ENCODE measurements at regions not wholly inside any gene's neighbourhood (a gene's known extent, or its start where the extent isn't known, plus 50 kb on each side); places are given as distances from the start of the nearest gene placed in this dataset.

DNA sequence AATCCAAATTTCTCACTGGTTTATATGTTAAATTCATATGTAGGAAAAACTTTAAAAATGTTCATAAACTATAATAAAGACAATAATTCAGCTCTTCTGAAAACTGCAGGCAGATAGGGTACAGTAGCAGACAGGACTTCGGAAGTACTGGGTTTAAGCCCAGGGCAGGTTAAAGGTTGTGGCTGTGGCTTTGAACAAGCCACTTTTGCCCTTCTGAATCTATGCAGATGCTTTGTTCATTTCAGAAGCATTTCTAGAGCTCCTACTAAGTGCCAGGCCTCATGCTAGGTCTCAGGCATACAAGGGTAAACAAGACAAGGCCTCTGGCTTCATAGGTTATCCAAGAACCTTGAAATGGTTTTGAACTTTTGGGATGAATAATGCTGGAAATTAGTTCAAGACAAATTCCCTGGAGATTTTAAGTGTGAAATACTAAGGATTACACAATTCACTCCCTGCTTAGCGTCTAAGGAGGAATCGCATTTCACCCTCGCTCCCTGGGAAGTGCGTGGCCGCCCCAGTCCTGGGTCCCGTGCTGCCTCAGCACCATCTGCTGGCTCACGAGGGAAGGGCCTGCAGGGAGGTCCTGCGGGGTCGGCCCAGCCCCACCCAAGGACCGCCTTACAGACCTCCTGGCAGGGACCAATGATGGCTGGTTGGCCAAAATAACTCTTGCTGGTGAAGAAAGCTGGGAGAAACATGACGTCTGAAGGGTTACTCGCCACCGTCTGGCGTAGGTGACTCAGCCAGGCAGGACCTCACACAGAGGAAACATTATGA, 67.7 kb upstream of the L3MBTL4 start:
- no peak overlapping the region for H3K27ac ChIP-seq
- no peaks in the 10 kb centered on the region for H3K9me3 ChIP-seq
- peak; percentile 98 for ATAC-seq
- no peaks in the 10 kb centered on the region for H3K4me1 ChIP-seq
- DNase-seq, result peak; percentile 84
- no peaks in the 10 kb centered on the region for H3K36me3 ChIP-seq
- no peak overlapping the region for H3K4me3 ChIP-seq
- intact Hi-C loops (cut with DNase I), result no loop called here
- peak; percentile 77 for TF ChIP-seq CTCF (IDR thresholded peaks at IDR 0.05)
- H3K27me3 ChIP-seq, result no peaks in the 10 kb centered on the region

DNA sequence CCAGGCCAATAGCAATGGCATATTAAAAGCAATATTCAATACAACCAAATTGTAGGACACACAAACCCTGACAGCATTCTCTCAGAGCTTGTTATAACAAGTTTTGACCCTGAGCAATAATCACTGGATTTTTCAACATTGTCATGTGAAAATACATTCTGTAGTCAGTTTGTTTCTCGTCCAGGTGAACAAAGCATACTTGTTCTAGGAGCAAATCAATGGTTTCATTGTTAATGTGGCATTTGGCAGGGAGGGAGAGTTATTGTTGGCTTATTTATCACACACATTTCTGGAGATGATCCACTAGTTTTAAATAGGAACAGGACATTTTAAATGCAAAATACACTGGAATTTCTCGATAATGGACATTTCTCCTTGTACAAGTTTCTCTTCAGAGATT, 69.9 kb upstream of the L3MBTL4 start:
- H3K36me3 ChIP-seq, result no peaks in the 10 kb centered on the region
- no peaks in the 10 kb centered on the region for H3K9me3 ChIP-seq
- no peaks in the 10 kb centered on the region for H3K27me3 ChIP-seq
- no peak overlapping the region for H3K4me3 ChIP-seq
- intact Hi-C loops (cut with DNase I), result no loop called here
- DNase-seq (no peak), ATAC-seq (no peak)
- no peaks in the 10 kb centered on the region for H3K4me1 ChIP-seq
- H3K27ac ChIP-seq, result no peak overlapping the region
- no peak for TF ChIP-seq CTCF (IDR thresholded peaks at IDR 0.05)

DNA sequence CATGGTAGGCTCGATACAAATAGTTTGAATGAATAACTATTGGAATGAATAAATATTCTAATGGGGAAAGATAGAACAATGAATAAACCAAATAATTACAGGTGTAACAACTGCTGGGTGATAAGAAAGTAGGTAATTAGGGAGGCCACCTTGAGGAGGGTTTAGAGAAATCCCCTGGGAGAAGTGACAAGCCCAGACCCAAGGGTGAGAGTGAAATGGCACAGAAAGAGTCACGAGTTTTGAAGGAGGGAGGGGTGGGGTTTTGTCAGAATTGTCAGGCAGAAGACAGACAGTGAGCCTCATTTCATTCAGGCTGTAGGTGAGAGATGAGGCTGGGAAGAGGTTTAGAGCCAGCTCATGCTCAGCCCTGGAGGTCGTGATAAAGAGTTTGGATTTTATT, 71.6 kb upstream of the L3MBTL4 start:
- intact Hi-C loops (cut with DNase I), result no loop called here
- H3K36me3 ChIP-seq, result no peaks in the 10 kb centered on the region
- TF ChIP-seq CTCF (IDR thresholded peaks at IDR 0.05), result no peak

DNA sequence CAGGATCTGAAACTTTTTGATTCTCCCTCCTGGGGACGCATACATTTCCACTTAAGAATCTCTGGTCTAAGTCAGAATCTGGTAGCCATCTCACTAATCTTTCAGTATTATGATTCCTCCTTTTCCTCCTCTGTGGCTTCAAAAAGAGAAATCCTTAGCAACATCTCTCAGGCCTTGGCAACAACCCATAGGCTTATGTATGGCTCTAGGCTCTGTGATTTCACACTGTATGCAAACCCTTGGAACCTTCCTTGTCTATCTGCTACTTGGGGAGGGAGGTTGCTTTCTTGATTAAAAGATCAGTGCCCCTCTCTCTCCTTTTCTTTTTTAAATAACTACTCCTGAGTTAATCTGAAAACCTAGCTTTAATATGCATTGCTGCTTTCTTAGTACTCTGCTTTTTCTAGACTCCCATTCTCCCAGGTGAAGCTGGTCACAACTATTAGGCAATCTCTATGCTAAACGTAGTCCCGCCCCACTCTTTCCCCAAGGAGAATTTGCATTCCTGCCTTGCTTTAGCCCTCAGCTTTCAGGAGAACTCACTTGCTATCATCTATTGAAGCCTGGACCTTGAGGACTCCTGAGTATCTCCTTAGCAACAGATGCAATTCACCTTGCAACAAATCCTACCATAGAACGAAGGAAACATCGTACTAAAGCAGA, 72.2 kb upstream of the L3MBTL4 start:
- ATAC-seq (no peak), DNase-seq (no peak)
- TF ChIP-seq CTCF (IDR thresholded peaks at IDR 0.05), result no peak
- Histone ChIP-seq H3K27ac (no peak overlapping the region), H3K27me3 (no peaks in the 10 kb centered on the region), H3K9me3 (no peaks in the 10 kb centered on the region), H3K4me3 (no peak overlapping the region), H3K4me1 (no peaks in the 10 kb centered on the region), H3K36me3 (no peaks in the 10 kb centered on the region)
- intact Hi-C loops (cut with DNase I), result no loop called here

More for the DNA sequence above, 71.6 kb upstream of the L3MBTL4 start:
- Histone ChIP-seq H3K27me3 (no peaks in the 10 kb centered on the region), H3K4me1 (no peaks in the 10 kb centered on the region), H3K27ac (no peak overlapping the region), H3K4me3 (no peak overlapping the region), H3K9me3 (no peaks in the 10 kb centered on the region)
- ATAC-seq (no peak), DNase-seq (no peak)

DNA sequence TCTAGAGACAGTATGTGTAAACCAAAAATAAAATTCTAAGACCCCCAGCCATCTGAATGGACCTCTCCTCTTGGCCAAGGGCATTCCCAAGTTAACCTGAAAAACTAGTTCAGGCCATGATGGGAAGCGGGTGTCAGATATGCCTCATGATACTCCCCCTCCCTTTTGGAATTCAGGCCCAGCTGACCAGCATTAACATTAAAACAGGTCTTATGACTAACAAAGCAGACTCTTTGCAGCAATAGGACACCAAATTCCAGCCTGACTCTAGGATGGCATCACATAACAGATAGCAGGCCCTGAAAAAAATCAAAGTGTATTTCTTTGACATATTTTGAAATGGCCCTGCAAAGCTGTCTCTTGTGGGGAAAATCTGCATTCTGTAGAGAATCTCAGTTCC, 73.3 kb upstream of the L3MBTL4 start:
- Histone ChIP-seq H3K4me3 (no peak overlapping the region), H3K4me1 (no peaks in the 10 kb centered on the region), H3K27me3 (no peaks in the 10 kb centered on the region), H3K36me3 (no peaks in the 10 kb centered on the region), H3K27ac (no peak overlapping the region), H3K9me3 (no peaks in the 10 kb centered on the region)
- intact Hi-C loops (cut with DNase I), result no loop called here
- ATAC-seq, result no peak
- TF ChIP-seq CTCF (IDR thresholded peaks at IDR 0.05), result no peak
- no peak for DNase-seq
